ENCODE measurements at regions not wholly inside any gene's neighbourhood (a gene's known extent, or its start where the extent isn't known, plus 50 kb on each side); places are given as distances from the start of the nearest gene placed in this dataset.
A peak's percentile ranks its signal among the peaks of the same experiment; 100 is the strongest.

DNA sequence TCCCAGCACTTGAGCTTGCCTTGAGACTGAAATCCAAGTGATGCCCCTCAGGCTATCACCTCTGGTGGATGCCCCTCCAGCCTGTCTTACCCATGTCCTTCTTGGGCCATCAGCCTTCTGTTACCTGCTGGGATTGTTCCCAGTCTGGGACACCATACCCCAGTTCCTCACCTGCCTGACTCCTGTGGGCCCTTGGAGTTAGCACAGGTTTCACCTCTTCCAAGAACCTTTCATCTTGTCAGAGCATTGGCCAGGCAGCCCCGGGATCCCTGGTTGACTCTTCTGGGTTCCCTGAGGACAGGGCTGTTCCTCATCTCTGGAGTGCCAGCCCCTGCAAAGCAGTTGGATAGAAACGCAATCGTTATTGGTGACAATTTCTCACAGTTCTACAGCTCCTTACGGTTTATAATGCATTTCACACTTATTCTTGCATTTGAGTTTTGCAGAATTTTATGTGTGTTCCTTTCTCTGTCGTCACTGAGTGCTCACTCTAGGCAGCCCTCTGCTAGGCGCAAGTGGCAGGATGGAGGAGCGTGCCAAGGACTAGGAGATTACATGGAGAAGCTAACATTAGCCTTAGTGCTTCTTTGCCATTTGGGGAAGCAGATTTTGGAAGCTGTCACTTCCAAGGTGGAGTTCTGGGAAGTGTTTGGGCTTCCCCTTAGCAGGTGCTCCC lies 139.7 kb downstream of the DDX1 start:
- H3K4me3 ChIP-seq: no peak overlapping the region
- no peak overlapping the region for H3K27ac ChIP-seq

GRCh38 chr2:15731889-15732271 lies 140.2 kb downstream of the DDX1 start:
- H3K4me3 ChIP-seq: no peak overlapping the region
- H3K27ac ChIP-seq: no peak overlapping the region

- H3K27ac ChIP-seq: no peak overlapping the region
Measured at GRCh38 chr2:15732341-15733077, 140.8 kb downstream of the DDX1 start.

DNA sequence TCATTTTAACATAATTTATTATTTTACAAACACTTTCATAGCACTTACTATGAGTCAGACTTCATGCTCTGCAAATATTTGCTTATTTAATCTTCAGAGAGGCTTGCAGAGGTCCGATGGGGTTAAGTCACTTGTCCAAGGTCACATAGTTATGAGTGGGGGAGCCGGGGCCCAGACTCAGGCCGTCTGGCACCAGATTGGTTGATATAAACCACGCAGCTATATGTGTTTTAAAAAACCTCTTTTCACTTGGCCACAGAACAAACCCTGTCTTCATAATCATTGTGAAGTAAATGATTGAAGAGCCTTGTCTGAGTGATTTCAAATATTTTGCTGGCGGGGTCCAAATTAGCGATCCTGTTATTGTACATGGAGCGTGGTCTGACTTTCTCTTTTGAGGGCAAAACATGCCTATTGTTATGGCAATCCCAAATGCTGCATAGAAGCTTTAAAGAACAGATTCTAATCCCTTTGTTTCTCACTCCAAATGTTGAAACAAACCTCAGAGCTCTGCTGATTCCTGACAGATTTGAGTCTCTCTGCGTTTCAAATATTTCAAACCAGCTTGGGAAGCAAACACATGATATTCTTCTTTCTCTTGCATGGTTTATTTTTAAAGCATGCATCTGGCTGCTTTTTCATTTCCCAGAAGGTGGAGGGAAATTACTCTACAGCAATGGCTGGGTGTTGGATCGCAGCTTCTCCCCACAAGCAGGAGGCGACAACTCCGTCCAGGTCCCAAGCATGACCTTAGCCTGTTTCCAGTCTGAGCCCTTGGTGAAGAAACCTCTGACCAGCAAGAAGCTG lies 142.4 kb downstream of the DDX1 start:
- peak overlapping the region in 1 of 21 experiments; percentile 40 for H3K27ac ChIP-seq
- no peak overlapping the region for H3K4me3 ChIP-seq

More at GRCh38 chr2:15732341-15733077, 140.8 kb downstream of the DDX1 start:
- H3K4me3 ChIP-seq: no peak overlapping the region

- Histone ChIP-seq H3K27ac (no peak overlapping the region), H3K4me3 (no peak overlapping the region)
Measured at GRCh38 chr2:15734674-15735483, 143.2 kb downstream of the DDX1 start.

DNA sequence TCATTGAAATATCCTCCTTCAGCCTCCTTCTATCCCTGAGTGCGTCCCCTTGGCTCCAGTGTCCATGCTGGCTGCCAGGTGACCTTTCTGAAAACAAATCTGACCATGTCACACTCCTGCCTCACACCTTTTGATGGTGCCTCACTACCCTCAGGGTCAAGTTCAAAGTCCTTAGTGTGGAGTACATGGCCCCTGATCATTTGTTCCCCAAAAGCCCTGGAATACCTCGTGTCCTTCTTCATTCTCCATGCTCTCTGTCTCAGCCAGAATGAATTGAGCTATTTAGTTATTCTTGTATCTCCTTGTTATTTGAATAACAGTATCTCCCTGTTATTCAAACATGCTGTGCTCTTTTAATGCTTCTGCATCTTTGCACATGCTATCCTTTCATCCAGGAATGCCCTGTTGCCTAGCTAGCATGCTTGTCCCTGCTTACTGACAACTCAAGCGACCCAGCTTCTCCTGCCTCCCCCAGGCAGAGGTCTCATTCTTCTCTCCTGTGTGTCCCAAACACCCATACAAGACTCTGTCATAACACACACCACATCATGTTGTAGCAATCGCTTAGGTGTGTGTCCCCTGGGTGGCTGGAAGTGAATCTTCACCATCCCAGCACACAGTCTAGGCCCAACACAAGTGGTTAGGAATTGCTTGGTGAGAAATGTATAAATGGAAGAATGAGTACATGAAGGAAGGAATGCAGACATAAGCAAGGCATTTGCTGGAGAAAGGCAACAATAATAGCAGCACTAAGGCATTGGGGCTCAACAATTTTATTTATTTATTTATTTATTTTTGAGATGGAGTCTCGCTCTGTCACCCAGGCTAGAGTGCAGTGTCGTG lies 144.0 kb downstream of the DDX1 start:
- Histone ChIP-seq H3K27ac (no peak overlapping the region), H3K4me3 (no peak overlapping the region)

GRCh38 chr2:15736396-15737180 lies 144.9 kb downstream of the DDX1 start:
- Histone ChIP-seq H3K27ac (no peak overlapping the region), H3K4me3 (no peak overlapping the region)

- Histone ChIP-seq H3K4me3 (no peak overlapping the region), H3K27ac (no peak overlapping the region)
Measured at GRCh38 chr2:15737314-15738224, 145.9 kb downstream of the DDX1 start.

DNA sequence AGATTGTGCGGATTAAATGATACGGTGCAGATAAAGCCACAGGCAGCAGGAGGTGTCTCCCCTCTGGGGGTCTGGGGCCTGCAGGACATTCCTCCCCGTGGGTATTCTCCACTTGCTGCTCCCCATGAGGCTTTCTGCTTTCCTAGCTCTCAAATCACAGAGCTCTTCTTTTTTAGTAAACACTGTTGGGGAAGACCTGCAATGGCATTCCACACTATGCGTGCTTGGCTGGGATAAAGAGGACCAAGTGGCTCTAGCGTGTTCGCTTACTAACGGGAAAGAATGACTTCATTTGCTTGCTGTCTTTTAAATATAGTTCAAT lies 146.5 kb downstream of the DDX1 start:
- no peak overlapping the region for H3K4me3 ChIP-seq
- H3K27ac ChIP-seq: no peak overlapping the region

DNA sequence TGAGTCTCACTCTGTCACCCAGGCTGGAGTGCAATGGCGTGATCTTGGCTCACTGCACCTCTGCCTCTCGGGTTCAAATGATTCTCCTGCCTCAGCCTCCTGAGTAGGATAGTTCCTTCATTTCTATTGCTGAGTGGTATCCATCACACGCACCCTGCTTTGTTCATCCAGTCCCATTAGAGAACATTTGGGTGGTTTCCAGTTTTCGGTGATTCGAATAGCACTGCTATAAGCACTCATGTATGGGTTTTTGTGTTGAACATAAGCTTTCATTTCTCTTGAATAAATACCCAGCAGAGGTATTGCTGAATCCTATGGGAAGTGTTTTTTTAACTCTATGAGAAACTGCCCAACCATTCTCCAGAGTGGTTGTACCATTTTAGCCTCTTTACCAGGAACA lies 147.3 kb downstream of the DDX1 start:
- Histone ChIP-seq H3K4me3 (no peak overlapping the region), H3K27ac (no peak overlapping the region)

- no peak overlapping the region for H3K27ac ChIP-seq
- H3K4me3 ChIP-seq: no peak overlapping the region
Measured at GRCh38 chr2:15744820-15745219, 153.2 kb downstream of the DDX1 start.

- Histone ChIP-seq H3K4me3 (no peak overlapping the region), H3K27ac (no peak overlapping the region)
Measured at GRCh38 chr2:15745350-15745749, 153.7 kb downstream of the DDX1 start.

GRCh38 chr2:15745907-15746702 lies 154.4 kb downstream of the DDX1 start:
- H3K4me3 ChIP-seq: no peak overlapping the region
- H3K27ac ChIP-seq: no peak overlapping the region

GRCh38 chr2:15746703-15747550 lies 155.3 kb downstream of the DDX1 start:
- peak overlapping the region in 1 of 21 experiments; percentile 47 for H3K27ac ChIP-seq
- H3K4me3 ChIP-seq: no peak overlapping the region

DNA sequence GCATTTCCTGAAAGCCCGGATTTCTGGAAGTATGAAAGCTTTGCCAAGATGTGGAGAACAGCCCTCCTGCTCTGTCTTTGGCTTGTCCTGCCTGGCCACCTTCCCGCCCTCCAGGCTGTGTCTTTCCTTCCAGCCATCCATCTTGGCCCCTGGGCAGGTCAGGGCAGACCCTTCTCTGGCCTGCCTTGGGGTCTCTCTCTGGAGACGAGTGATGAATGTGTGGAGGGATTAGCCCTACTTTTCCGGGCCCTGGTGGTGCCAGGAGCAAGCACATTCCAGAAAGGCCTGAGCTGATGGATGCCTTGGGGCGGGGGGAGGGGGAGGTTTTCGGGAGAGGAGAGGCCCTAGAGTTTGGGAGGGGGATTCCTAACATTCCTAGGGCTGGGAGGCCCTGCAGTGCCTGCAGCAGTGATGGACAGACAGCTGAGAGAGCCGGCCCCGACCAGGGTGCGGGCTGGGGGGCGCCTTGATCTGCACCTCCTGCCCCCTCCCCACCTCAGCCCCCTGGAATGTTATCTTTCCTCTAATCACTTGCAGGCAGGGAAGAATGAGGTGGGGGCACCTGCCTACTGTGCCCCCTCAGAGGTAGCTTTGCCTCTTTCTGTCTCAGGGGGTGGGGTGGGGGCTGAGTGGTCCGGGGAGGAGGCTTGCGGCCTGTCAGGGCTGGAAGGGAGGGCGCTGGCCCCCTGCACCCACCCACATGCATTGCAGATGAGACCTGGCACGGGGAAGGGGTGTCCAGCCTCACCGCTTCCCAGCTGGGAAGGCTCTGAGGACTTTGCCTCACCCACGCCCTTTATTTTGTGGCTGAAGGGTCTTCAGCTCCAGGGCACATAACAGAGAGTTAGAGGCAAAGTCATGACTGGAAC lies 156.2 kb downstream of the DDX1 start:
- peak overlapping the region in 1 of 21 experiments; percentile 2 for H3K27ac ChIP-seq

More for the DNA sequence above, 156.2 kb downstream of the DDX1 start:
- no peak overlapping the region for H3K4me3 ChIP-seq

Data from skin epidermis (tissue), 12 donors.